ENCODE measurements at regions not wholly inside any gene's neighbourhood (a gene's known extent, or its start where the extent isn't known, plus 50 kb on each side); places are given as distances from the start of the nearest gene placed in this dataset.

DNA sequence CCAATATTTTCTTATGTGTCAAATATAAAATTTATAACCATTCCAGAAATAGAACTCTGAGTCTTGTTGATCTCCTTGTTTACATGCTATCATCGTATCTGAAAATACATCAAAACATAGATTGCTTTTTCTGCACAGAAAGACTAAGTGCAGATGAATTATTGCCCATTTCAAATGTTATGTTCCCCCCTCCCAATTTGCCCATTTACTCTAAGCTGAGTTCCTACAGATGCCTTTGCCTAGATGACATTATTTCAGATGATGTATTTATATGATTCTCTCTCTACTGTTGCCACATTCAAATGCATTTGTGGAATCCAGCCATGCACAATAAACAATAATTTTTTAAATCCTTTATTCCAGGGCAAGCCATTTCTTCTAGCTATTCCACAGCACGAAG is 810.1 kb upstream of the MGAT4C start:
- TF ChIP-seq CTCF (IDR thresholded peaks at IDR 0.05; ENCODE audit: insufficient read depth, low read depth, low read length, missing control alignments): no peak
- no peak for DNase-seq (ENCODE audit: low read depth)

DNA sequence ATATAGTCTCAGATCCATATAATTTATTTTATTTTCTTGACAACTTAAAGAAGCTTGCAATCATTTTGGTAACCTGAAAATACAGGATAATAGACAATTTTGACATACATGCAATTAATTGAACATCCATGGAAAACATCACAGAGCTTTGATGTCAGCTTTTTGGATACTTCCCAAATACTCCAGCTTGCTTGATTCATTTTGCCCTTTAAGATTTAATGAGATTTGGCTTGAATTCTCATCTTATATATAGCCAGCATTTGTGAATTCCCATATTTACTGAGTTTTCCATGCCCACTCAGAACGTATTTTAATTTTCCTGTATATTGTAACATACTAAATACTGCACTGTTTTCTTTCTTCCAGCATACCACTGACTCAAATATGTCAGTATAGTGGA is 803.0 kb upstream of the MGAT4C start:
- no peak overlapping the region for H3K4me3 ChIP-seq (ENCODE audit: low read length)
- DNase-seq (ENCODE audit: low read depth): no peak
- no peak for TF ChIP-seq CTCF (IDR thresholded peaks at IDR 0.05; ENCODE audit: insufficient read depth, low read depth, low read length, missing control alignments)

More for the DNA sequence above, 810.1 kb upstream of the MGAT4C start:
- no peak overlapping the region for H3K4me3 ChIP-seq (ENCODE audit: low read length)

DNA sequence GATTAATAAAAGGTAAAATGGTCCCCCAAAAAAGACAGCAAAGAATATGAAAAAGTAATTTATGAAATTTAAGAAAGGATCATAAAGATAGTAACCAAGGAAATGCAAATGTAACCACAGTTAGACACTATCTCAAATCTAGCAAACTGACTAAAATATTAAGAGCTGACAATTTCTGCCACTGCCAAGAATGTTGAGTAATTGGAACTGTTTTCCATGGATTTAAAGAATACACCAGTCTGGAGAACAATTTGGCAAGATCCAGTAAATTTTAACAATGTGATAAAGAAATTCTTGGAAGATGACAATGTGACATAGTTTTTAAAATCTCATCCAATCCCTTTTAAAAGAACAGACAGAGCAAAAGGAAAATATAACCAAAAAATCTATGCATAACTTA is 798.0 kb upstream of the MGAT4C start:
- no peak for DNase-seq (ENCODE audit: low read depth)
- no peak overlapping the region for H3K4me3 ChIP-seq (ENCODE audit: low read length)
- TF ChIP-seq CTCF (IDR thresholded peaks at IDR 0.05; ENCODE audit: insufficient read depth, low read depth, low read length, missing control alignments): no peak

- DNase-seq (ENCODE audit: low read depth): no peak
- H3K4me3 ChIP-seq (ENCODE audit: low read length): no peak overlapping the region
- no peak for TF ChIP-seq CTCF (IDR thresholded peaks at IDR 0.05; ENCODE audit: insufficient read depth, low read depth, low read length, missing control alignments)
Observed at GRCh38 chr12:87051621-87052020, 795.4 kb upstream of the MGAT4C start.

- H3K4me3 ChIP-seq (ENCODE audit: low read length): no peak overlapping the region
- no peak for TF ChIP-seq CTCF (IDR thresholded peaks at IDR 0.05; ENCODE audit: insufficient read depth, low read depth, low read length, missing control alignments)
- no peak for DNase-seq (ENCODE audit: low read depth)
Observed at GRCh38 chr12:87047691-87048090, 791.5 kb upstream of the MGAT4C start.

GRCh38 chr12:87039536-87039935 is 783.3 kb upstream of the MGAT4C start:
- no peak for DNase-seq (ENCODE audit: low read depth)
- TF ChIP-seq CTCF (IDR thresholded peaks at IDR 0.05; ENCODE audit: insufficient read depth, low read depth, low read length, missing control alignments): no peak
- H3K4me3 ChIP-seq (ENCODE audit: low read length): no peak overlapping the region

- no peak for DNase-seq (ENCODE audit: low read depth)
- no peak for TF ChIP-seq CTCF (IDR thresholded peaks at IDR 0.05; ENCODE audit: insufficient read depth, low read depth, low read length, missing control alignments)
- no peak overlapping the region for H3K4me3 ChIP-seq (ENCODE audit: low read length)
Observed at GRCh38 chr12:87038098-87038497, 781.9 kb upstream of the MGAT4C start.
